ENCODE measurements at regions not wholly inside any gene's neighbourhood (a gene's known extent, or its start where the extent isn't known, plus 50 kb on each side); places are given as distances from the start of the nearest gene placed in this dataset.
"Not testable (repeated sequence)": the region's sequence is repeated elsewhere in the genome, so short reads cannot be mapped to it uniquely, and the experiment has no call there.

GRCh38 chr4:177255359-177255758 lies 54.3 kb upstream of the NEIL3 start:
- intact Hi-C loops (cut with micrococcal nuclease), result no loop called here
- DNase-seq (no peak), ATAC-seq (no peak)

DNA sequence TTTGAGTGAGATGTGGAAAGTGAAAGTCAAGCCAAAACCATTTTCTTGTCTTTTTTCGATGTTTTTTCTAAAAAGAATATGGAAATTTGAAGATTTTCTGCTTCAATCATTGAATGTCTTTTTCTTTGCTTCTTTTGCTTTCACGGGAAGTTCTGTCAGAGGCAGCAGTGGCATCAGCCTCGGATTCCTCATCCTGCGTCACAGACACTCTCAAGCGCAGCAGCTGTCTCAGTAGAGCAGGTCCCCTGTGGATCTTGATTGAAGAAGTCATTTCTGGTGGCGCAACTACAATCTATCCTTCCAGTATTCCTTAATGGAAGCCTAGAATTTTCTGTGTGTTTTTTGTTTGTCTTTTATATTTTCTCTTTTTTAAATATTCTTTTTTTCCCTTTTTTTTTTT lies 52.7 kb upstream of the NEIL3 start:
- ATAC-seq (no peak), DNase-seq (no peak)
- intact Hi-C loops (cut with micrococcal nuclease), result no loop called here

DNA sequence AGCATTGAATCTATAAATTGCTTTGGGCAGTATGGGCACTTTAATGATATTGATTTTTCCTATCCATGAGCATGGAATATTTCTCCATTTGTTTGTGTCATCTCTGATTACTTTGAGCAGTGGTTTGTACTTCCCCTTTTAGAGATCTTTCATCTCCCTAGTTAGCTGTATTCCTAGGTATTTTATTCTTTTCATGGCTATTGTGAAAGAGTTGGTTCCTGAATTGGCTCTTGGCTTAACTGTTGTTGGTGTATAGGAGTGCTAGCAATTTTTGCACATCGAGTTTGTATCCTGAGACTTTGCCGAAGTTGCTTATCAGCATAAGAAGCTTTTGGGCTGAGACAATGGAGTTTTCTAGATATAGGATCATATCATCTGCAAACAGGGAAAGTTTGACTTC lies 50.2 kb upstream of the NEIL3 start:
- DNase-seq; intact Hi-C loops (cut with micrococcal nuclease); ATAC-seq: not testable (repeated sequence)
